ENCODE measurements at regions not wholly inside any gene's neighbourhood (a gene's known extent, or its start where the extent isn't known, plus 50 kb on each side); places are given as distances from the start of the nearest gene placed in this dataset.

DNA sequence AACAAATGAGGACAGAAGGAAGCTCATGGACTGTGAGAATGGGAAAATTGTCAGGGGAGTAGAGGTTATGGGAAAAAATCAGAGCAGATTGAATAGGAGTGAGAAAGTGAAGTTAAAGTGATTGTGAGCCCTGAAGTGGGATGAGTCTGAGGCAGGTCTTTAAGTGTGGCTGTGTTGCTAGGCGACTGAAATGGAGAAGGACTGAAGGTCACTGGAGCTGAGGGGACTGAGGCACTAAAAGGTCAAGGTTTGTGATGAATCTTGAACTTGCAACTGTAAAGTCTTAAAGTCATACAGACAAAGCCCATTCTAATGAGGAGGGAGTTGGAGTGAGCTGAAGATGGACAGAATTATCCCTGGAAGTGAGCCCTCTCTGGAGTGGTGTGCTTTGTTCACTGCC, 518.9 kb downstream of the TUSC7 start:
- H3K27ac ChIP-seq = no peak overlapping the region
- DNase-seq (ENCODE audit: low read depth, low spot score) = no peak

DNA sequence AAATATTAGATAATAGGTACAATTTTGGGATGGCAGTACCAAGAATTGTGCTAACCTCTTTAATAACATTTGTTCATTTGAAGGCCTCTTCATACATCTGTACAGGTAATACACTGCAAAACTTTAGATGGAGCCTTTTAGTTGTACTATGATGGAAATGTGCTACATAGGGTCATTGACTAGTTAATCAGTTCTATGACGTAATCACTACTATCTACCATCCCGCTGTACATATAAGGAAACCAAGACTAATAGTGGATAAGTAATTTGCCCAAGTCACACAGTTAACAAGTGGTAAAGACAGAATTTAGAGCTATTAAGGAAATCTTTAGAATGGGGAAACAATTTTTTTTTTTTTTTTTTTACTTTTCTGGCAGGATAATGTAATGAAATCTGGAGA, 521.3 kb downstream of the TUSC7 start:
- H3K27ac ChIP-seq = no peak overlapping the region
- no peak for DNase-seq (ENCODE audit: low read depth, low spot score)

DNA sequence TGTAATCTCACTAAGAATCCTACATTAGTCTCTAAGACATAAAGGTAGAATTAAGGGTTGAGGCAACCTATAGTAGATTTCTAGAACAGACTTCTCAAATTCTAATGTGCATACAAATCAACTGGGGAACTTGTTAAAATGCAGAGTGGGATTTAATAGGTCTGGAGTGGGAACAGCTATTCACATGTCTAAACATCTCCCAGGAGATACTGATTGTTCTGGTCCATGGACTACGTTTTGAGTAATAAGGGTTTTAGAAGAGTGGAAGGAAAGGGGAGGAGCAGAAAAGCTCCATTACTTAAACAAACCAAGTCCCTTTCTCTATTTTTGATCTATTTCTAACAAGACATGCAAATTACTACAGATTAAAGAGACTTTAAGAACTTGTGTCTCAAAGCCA, 524.8 kb downstream of the TUSC7 start:
- H3K27ac ChIP-seq = no peak overlapping the region
- DNase-seq (ENCODE audit: low read depth, low spot score) = no peak

DNA sequence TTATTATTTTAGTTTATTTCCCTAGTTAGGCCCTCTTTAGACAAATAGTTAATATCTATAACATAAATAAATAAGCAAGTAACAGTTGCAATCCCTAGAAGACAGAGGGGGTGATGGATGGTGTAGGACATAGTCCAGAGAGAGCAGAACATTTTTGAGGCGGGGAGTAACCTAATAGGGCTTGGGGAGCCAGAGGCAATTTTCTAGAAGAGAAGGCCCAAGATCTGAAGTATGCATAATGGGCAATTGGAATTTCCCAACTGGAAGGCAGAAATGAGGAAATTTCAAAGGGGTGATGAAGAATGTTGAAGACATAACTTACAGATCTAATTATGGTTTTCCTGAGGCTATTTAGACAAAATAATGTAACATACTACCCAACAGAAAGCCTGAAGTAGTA, 525.7 kb downstream of the TUSC7 start:
- DNase-seq (ENCODE audit: low read depth, low spot score) = no peak
- H3K27ac ChIP-seq = no peak overlapping the region

DNA sequence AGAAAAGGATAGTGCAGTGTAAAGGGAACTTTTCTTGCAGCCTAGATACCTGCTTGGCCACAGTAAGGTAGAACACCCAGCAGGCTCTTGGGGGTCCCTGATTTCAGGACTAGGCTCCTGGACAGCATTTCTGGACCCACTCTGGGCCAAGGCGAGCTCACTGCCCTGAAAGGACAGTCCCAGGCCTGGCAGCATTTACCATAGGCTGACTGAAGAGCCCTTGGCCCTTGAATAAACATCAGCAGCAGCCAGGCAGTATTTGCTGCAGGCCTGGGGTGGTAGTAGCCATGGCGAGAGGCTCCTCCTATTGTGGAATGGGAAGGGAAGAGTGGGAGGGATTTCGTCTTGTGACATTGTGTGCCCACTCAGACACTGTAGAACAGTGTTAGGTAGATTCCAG, 529.2 kb downstream of the TUSC7 start:
- DNase-seq (ENCODE audit: low read depth, low spot score) = no peak
- no peak overlapping the region for H3K27ac ChIP-seq

DNA sequence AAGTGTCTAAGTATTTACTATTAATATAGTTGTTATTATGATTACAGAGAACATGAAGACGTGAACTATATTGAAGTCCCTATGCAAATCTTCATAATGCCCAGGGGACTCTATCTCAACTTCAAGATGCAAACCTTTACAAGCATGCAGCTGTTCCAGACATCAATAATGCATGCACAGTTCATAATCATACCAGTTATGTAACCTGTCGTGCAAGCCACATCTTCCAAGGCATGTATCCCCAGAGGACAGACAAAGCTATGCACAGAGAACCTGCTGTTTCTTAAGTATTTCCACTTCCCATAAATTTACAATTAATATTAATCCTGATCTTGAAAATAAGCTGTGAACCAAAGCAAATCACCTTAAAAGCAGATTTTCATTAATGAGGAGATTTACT, 534.1 kb downstream of the TUSC7 start:
- no peak for DNase-seq (ENCODE audit: low read depth, low spot score)
- H3K27ac ChIP-seq = no peak overlapping the region

DNA sequence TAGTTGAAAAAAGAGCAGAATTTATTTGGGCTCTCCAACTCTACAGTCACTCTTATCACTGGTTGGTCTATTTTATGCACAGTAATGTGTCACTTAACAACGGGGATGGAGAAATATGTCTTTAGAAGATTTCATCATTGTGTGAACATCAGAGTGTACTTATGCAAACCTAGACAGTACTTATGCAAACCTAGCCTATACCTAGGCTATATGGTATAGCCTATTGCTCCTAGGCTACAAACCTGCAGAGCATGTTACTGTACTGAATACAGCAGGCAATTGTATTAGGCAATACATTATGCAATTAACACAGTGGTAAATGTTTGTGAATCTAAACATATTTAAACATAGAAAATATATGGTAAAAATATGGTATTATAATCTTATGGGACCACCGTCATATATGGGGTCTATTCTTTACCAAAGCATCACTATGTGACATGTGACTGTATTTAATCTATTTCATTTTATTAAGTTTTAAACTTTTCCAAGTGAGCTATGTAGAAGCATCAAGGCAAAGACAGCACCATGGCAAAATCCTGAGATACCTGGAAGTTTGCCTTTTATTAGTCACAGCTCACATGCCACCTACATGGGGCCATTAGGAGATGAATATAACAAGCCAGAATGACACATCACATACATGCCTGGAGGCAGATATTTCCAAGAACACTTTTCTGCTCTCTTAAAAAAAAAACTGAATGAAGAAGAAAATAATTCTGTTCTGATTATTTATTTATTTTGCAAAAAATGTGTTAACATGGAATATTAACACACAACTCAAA, 537.4 kb downstream of the TUSC7 start:
- DNase-seq (ENCODE audit: low read depth, low spot score) = peak; percentile 22
- no peak overlapping the region for H3K27ac ChIP-seq

DNA sequence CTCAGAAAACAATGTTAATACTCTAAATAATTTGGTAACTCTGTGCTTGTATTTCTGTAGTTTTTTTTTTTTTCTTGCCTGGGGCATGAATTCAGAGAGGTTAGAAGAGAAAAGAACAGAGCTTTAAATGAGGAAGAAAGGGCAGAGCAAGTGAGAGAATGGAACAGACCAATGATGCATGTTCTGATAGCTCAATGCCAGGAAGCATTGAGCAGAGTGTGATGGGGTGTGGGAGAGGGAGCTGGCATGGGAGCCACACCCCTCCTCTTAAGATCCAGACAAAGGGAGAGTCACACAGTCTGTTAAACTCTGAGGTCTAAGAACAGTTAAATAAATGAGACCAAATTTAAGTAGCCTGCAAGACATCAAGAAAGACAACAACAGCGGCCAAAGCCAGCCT, 538.6 kb downstream of the TUSC7 start:
- no peak overlapping the region for H3K27ac ChIP-seq
- DNase-seq (ENCODE audit: low read depth, low spot score) = no peak

DNA sequence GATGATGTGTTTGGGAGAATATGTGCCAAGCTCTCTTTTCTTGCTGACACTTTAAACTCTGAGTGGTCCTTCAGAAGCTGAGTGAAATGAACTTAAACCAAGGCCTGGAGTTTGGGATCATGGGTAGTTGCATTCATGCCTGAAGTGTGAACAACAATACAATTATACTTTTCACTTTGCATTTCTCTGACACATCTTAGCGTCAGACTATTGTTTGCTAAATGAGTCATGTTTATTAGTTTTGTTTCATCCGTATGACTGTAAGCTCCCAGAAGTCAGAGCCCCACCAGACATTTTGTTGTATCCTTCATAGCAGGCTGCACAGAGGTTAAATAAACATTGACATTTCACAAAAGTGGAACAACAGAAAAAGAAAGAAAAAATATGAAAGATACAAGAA, 542.6 kb downstream of the TUSC7 start:
- peak; percentile 12 for DNase-seq (ENCODE audit: low read depth, low spot score)
- peak overlapping the region; percentile 19 for H3K27ac ChIP-seq

DNA sequence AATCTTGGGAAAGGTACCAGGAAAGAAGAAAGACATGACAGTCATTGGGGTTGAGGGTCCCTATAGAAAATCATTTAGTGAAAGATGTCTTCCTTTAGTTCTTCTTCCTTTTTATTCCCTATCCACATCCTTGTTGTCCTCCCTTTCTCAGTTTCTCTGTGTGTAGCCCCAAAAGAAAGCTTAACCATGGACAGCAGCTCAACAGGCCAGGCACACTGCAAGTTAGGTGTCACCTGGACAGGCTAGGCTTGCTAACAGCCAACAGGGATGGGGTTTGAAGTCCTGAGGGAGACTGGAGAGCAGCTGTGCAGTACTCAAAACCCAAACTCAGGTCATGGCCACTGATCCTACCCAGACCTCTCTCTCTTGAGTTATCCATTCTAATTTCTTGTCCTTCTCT, 543.1 kb downstream of the TUSC7 start:
- DNase-seq (ENCODE audit: low read depth, low spot score) = no peak
- no peak overlapping the region for H3K27ac ChIP-seq

DNA sequence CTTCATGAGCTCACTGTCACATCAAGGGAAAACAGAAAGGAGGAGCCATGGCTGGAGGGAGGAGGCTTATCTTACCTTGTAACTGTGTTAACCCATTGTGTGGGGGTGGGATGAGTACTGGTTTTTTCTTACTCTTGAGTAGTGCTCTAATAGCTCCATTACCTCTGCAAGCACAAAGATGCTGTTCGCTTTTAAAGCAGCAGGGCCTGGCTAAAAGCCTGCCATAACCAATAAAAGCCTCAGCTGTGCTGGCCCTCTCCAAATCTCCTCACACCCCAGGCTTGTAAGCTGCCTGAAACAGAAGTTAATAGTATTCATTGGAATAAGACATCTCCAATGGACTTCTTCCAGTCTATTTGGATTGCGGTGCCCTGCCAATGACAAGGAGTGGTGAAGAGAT, 544.1 kb downstream of the TUSC7 start:
- H3K27ac ChIP-seq = no peak overlapping the region
- DNase-seq (ENCODE audit: low read depth, low spot score) = no peak

DNA sequence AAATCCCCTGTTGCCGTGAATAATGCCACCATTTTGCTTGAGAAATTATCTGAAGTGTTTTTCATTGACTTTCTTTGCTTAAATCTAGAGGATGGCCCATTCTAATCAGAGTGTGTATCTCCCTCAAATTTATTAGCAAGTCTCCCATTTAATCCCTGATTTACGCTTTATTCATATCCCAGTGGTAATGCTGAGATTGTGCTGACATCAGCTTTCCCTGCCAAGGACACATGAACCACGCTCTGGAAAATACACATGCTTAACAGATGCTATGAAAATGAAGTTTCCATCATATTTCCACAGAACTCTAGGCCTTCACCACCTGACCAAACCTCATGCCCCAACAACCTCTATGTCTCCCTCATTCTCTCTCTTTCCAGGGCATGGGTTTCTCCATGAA, 545.4 kb downstream of the TUSC7 start:
- no peak for DNase-seq (ENCODE audit: low read depth, low spot score)

DNA sequence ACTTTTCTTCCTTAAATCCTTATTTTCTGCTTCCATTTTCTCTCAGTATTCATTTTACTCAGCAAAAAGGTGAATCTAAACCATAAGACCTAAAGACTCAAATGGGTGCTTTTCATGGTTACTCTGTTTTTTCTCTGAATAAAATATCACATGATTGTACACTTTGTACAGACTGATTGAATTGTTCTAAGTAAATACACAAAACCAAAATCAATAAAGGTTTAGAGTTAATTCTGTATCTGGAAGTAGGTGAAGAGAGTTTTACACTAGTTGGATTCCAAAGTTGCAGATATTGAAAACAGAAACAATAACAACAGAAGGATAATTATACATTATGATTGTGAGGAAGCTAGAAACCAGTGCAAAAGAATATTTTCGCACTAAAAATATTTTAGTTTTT, 546.2 kb downstream of the TUSC7 start:
- DNase-seq (ENCODE audit: low read depth, low spot score) = no peak
- no peak overlapping the region for H3K27ac ChIP-seq

More for the DNA sequence above, 545.4 kb downstream of the TUSC7 start:
- H3K27ac ChIP-seq = no peak overlapping the region

DNA sequence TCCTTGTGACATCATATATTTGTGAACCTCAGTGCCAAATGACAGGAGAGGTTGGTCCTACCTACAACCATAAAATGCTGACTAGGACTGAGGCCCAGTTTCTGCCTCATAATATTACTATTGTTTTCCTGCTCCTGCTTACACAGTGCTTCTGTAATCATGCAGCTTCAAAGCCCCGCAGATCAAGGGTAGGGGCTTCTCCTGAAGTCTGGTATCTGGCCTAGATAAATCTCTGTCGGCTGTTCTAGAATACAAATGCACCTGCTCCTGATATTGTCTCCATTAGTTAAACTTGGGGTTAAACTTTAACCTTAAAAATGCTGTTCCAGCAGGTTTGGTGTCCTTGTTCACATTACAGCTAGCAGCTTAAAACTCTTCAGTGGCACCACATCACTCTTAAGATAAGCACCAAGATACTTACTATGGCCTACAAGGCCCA, 552.4 kb downstream of the TUSC7 start:
- no peak for DNase-seq (ENCODE audit: low read depth, low spot score)

DNA sequence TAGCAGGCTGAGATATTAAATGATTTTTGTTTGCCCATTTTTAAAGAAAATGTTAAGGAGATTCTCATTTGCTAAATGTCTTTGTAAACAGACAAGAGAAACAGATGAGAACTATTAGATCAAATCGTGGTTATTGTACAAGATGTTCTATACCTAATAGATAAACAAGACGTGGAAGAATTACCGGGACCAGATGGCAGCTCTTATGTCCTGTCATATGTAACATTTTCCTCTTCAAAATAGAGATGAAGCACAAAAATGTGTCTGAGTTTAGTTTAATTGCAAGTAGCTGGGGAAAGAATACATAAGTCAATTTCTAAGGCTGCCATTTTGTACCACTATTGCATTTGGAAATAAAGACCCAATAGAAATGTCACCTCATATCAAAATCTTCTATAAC, 553.7 kb downstream of the TUSC7 start:
- no peak overlapping the region for H3K27ac ChIP-seq
- DNase-seq (ENCODE audit: low read depth, low spot score) = no peak

More for the DNA sequence above, 552.4 kb downstream of the TUSC7 start:
- no peak overlapping the region for H3K27ac ChIP-seq

DNA sequence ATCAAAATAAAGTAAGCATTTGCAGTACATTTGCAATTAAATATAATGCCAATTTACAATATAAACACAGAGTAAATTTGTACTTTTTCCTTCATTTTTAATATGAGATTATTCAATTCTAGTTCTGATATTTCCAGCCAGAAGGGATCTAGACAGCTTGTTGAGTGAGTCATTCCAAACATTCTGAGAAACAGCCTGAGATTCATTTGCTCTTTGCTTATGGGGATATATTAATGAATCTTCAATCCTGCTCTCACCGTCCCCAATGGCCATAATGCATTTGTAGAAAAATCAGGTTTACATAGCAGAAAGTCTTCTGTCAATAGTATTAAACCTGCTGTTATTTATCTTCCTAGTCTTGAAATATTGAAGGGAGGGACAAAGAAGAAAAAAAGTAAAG, 554.2 kb downstream of the TUSC7 start:
- DNase-seq (ENCODE audit: low read depth, low spot score) = no peak
- no peak overlapping the region for H3K27ac ChIP-seq

DNA sequence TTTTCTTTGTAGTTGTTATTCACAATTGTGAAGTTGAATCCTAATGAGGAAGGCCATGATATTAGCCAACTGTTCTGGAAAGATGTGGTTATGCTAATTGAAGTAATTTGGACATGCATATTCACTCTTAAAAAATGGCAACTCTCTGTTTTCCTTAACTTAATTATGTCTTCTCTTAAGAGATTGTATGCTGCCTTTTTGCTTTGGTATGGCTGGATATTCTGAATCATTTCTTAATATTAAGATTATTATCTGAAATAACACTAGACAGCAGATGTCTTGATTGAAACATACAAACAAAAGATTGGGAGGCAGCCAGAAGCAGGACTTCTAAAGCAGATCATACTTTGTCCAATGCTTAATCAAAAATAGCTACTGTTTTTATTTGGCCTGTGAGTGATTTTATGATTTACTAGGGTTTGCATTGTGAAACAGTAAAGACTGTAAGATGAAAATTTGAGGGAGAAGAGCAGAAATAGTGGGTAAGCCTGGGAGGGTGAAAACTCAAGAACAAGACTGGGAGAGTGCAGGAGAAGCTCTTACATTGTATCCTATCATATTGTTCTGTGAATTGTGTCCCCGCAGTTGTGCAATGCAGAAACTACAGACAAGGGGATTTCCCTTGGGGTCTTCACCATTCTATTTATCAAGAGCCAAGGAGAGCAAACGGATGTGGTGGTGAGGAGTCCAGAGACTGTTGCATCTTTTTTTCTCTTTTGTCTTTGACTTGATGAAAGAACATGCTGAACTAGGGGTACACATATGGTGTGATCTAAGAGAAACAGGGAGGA, 554.8 kb downstream of the TUSC7 start:
- DNase-seq (ENCODE audit: low read depth, low spot score) = no peak
- H3K27ac ChIP-seq = no peak overlapping the region

DNA sequence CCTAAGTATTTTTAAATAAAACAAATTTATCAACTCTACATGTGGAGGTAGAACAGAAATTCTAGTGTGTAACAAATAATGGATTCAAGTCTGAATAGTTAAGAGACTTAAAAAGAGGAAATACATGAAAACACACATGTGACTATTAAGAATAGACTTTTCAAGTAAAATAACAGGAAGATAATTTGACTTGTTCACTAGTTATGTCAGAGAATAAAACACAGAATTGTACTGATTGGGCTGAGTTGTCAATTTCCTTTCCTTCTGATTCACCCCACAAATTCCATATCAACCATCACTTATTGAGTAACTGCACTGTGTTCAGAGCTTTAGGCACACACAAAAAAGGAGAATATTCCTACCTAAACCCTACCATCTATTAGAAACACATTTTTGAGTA, 557.2 kb downstream of the TUSC7 start:
- DNase-seq (ENCODE audit: low read depth, low spot score) = no peak
- no peak overlapping the region for H3K27ac ChIP-seq

DNA sequence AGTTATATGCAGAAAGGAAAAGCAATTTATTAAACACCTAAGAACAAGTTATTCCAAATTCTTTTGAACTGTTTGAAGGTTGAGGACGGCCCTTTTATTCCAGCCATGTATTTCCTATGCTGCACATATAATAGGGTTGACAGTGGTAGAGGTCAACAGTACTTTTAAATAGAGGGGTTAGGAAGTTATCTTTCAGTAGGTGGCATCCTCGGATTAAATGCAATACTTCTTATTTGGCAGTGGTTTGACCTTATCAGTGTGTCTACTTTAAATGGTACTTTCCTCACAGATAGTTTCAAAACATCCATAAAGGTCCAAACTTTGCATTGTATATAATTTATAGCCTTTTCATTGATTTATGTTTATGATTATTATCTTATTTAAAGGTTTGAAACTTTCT, 558.7 kb downstream of the TUSC7 start:
- no peak overlapping the region for H3K27ac ChIP-seq
- no peak for DNase-seq (ENCODE audit: low read depth, low spot score)

DNA sequence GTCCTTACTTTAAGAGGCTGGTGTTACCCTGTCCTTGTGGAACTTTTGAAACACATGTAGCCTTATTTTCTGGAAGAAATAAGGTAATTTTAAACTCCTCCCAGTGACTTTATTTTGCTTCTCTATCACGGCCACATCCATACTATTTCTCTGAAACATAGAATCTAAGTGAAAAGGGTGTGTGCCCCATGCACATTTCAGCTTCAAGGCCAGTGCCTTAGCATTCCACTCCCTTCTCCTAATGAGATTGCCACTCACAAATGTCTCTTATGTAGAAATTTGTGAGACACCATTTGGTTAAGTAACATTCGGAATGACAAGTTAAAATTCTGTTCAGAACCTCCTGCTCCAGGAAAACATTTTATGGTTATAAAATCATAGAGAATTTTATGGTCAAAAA, 562.7 kb downstream of the TUSC7 start:
- DNase-seq (ENCODE audit: low read depth, low spot score) = no peak
- no peak overlapping the region for H3K27ac ChIP-seq

DNA sequence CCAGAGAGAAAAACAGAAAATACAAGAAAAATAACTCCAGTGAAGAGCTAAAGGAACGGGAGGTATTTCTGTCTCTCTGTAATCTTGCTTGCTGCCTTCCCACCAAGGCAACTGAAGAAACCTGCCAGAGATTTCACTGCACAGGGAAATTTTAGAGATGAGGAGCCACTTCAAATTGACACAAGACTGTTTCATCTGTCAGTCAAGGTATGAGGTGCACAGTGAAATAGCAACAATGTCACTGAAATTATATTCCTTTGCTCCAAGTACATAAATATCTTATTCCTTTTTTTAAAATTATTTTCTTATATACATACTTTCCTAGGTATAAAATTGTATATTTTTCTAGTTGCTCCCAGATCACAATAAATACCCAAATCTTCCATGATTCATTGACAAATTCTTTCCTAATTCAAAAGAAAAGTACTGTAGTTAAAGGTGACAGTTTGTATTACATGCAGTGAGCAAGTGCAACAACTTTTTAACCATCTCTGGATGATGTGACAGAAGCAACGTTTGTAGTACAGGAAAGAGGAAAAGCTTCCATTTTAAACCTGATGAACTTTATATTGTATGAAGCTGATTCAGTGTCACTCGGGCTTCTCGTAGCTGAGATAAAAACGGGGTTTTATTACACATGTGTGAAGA, 563.4 kb downstream of the TUSC7 start:
- H3K27ac ChIP-seq = no peak overlapping the region

More for the DNA sequence above, 563.4 kb downstream of the TUSC7 start:
- DNase-seq (ENCODE audit: low read depth, low spot score) = no peak

All from epithelial cell of prostate (primary cell).